Kidney epithelial cell (primary cell): ENCODE measurements at regions not wholly inside any gene's neighbourhood (a gene's known extent, or its start where the extent isn't known, plus 50 kb on each side); places are given as distances from the start of the nearest gene placed in this dataset.
A peak's percentile ranks its signal among the peaks of the same experiment; 100 is the strongest.

ENCODE experiments used
- DNase-seq: peaks from one replicate; pipeline ENCODE4 v3.0.0-alpha.2; 2010; ENCODE audit warnings: low read depth
- H3K27me3 ChIP-seq: 2 replicates; pipeline ENCODE4 v1.6.0; 2011; ENCODE audit warnings: low read length; ENCODE audit not compliant: control insufficient read depth, insufficient read depth
- H3K36me3 ChIP-seq: 2 replicates; pipeline ENCODE4 v1.5.1; 2011; ENCODE audit warnings: low read length; ENCODE audit not compliant: control insufficient read depth, insufficient read depth
- H3K4me3 ChIP-seq: 2 replicates; pipeline ENCODE4 v1.5.1; 2011; ENCODE audit warnings: low read depth, mild to moderate bottlenecking, control low read depth, low read length
- CTCF ChIP-seq: IDR thresholded peaks from 2 replicates; pipeline ENCODE4 v1.5.1; 2011; ENCODE audit warnings: mild to moderate bottlenecking, moderate library complexity, low read length, control low read depth, inconsistent platforms; ENCODE audit not compliant: insufficient read depth, poor library complexity, severe bottlenecking

GRCh38 chr9:89882930-89883361 is 278.1 kb downstream of the GADD45G start:
- TF ChIP-seq CTCF = no peak
- Histone ChIP-seq H3K4me3 (no peak overlapping the region), H3K36me3 (no peaks in the 10 kb centered on the region), H3K27me3 (no peaks in the 10 kb centered on the region)
- DNase-seq = no peak

- Histone ChIP-seq H3K4me3 (no peak overlapping the region), H3K27me3 (no peaks in the 10 kb centered on the region), H3K36me3 (no peaks in the 10 kb centered on the region)
- DNase-seq = no peak
- TF ChIP-seq CTCF = no peak
Measured at GRCh38 chr9:89883401-89884341, 278.9 kb downstream of the GADD45G start.

- no peaks in the 10 kb centered on the region for H3K27me3 ChIP-seq
- H3K36me3 ChIP-seq = no peaks in the 10 kb centered on the region
- TF ChIP-seq CTCF = no peak
- no peak overlapping the region for H3K4me3 ChIP-seq
- DNase-seq = no peak
Measured at GRCh38 chr9:89884356-89885083, 279.7 kb downstream of the GADD45G start.

- TF ChIP-seq CTCF = no peak
- DNase-seq = no peak
- Histone ChIP-seq H3K27me3 (no peaks in the 10 kb centered on the region), H3K36me3 (no peaks in the 10 kb centered on the region), H3K4me3 (no peak overlapping the region)
Measured at GRCh38 chr9:89885156-89885555, 280.3 kb downstream of the GADD45G start.

- TF ChIP-seq CTCF = no peak
- no peaks in the 10 kb centered on the region for H3K27me3 ChIP-seq
- DNase-seq = peak; percentile 14
- no peak overlapping the region for H3K4me3 ChIP-seq
- no peaks in the 10 kb centered on the region for H3K36me3 ChIP-seq
Measured at GRCh38 chr9:89886281-89886700, 281.5 kb downstream of the GADD45G start.
